ENCODE measurements at regions not wholly inside any gene's neighbourhood (a gene's known extent, or its start where the extent isn't known, plus 50 kb on each side); places are given as distances from the start of the nearest gene placed in this dataset.

GRCh38 chr16:86166414-86166813 lies 267.5 kb downstream of the IRF8 start:
- no peak for DNase-seq

GRCh38 chr16:86167061-86167460 lies 268.1 kb downstream of the IRF8 start:
- no peak for DNase-seq

GRCh38 chr16:86170720-86171119 lies 271.8 kb downstream of the IRF8 start:
- DNase-seq, result no peak

GRCh38 chr16:86171329-86171728 lies 272.4 kb downstream of the IRF8 start:
- DNase-seq, result no peak

GRCh38 chr16:86175816-86176215 lies 276.9 kb downstream of the IRF8 start:
- DNase-seq, result no peak

- no peak for DNase-seq
Measured at GRCh38 chr16:86176462-86176861, 277.5 kb downstream of the IRF8 start.

GRCh38 chr16:86180244-86180643 lies 281.3 kb downstream of the IRF8 start:
- DNase-seq, result no peak

GRCh38 chr16:86180780-86181179 lies 281.8 kb downstream of the IRF8 start:
- DNase-seq, result no peak

GRCh38 chr16:86181526-86181925 lies 282.6 kb downstream of the IRF8 start:
- no peak for DNase-seq

GRCh38 chr16:86184185-86184584 lies 285.2 kb downstream of the IRF8 start:
- DNase-seq, result no peak

- DNase-seq, result no peak
Measured at GRCh38 chr16:86185089-86185488, 286.1 kb downstream of the IRF8 start.

GRCh38 chr16:86186313-86186712 lies 287.4 kb downstream of the IRF8 start:
- no peak for DNase-seq

- no peak for DNase-seq
Measured at GRCh38 chr16:86189934-86190333, 291.0 kb downstream of the IRF8 start.

GRCh38 chr16:86191663-86192062 lies 292.7 kb downstream of the IRF8 start:
- no peak for DNase-seq

- DNase-seq, result no peak
Measured at GRCh38 chr16:86193528-86194193, 294.7 kb downstream of the IRF8 start.

- DNase-seq, result no peak
Measured at GRCh38 chr16:86195863-86196630, 297.1 kb downstream of the IRF8 start.

GRCh38 chr16:86196687-86197391 lies 297.9 kb downstream of the IRF8 start:
- no peak for DNase-seq

GRCh38 chr16:86198206-86199118 lies 299.5 kb downstream of the IRF8 start:
- DNase-seq, result no peak

GRCh38 chr16:86199182-86199581 lies 300.2 kb downstream of the IRF8 start:
- no peak for DNase-seq

- no peak for DNase-seq
Measured at GRCh38 chr16:86199871-86200695, 301.1 kb downstream of the IRF8 start.

GRCh38 chr16:86200722-86201121 lies 301.8 kb downstream of the IRF8 start:
- no peak for DNase-seq

GRCh38 chr16:86201746-86202145 lies 302.8 kb downstream of the IRF8 start:
- no peak for DNase-seq
